Hematopoietic multipotent progenitor cell (in vitro differentiated cells): ENCODE measurements at regions not wholly inside any gene's neighbourhood (a gene's known extent, or its start where the extent isn't known, plus 50 kb on each side); places are given as distances from the start of the nearest gene placed in this dataset. TPM values are rescaled to one million over a fixed set of nuclear protein-coding genes. Genes with fewer than 3 reads are reported as not detected.
A peak's percentile ranks its signal among the peaks of the same experiment; 100 is the strongest.

Experiments used
- DNase-seq, 3 donors: peaks; one replicate each; pipeline ENCODE4 v3.0.0-alpha.2; 2011 to 2015; ENCODE audit warnings: low read depth in 2 of 3, low spot score in 2 of 3
- small RNA-seq: library from RNA; depleted of rRNA; stranded (forward); fragments of <200 nt; gene quantifications from one replicate; pipeline ENCODE3, GENCODE V24; 2012

- no peak for DNase-seq
Measured at GRCh38 chr6:165732696-165733488, 69.9 kb upstream of the PDE10A start.

GRCh38 chr6:165729307-165729936 is 66.4 kb upstream of the PDE10A start:
- DNase-seq = peak in 2 of 3 donors; percentile 23 to 41

- no peak for DNase-seq
Measured at GRCh38 chr6:165728216-165728615, 65.2 kb upstream of the PDE10A start.

DNA sequence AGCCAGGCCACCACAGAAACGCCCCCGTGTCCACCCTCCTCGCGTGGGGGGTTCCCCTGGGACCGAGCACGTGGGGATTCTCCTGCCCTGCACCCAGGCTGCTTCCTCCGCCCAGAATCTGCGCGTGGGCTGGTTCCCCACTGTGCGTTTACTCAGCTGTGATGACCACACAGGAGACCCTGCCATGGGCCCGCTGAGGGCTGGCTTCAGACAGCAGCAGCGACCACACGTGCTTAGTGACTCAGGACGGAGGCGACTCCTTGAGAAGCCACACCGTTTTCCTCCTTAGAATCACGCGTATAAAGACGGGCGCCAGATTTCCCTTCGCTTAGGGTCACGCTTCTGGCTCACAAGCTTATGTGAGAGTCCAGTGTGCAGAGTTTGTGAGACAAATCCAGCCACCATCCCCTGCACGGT is 63.9 kb upstream of the PDE10A start:
- no peak for DNase-seq

- DNase-seq = no peak
Measured at GRCh38 chr6:165726290-165726875, 63.3 kb upstream of the PDE10A start.

DNA sequence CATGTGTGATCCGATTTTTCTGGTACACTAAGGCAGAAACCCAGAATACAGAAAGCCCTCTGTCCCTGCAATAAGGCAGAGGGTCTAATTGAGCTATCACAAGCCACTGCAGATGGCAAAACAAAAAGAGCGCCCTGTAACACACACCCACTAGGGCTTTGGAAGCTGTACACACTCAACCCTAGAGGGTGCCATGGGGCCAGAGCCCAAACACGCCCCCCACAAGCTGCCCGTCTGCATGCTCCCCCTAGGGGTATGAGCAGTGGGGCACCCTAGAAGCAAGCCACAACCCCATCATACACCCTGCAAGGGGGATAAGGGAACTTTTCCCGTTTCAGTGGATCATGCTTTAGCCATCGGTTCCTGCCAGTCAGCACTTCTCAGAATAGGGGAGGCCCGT is 62.2 kb upstream of the PDE10A start:
- DNase-seq = peak in 2 of 3 donors; percentile 6 to 11

GRCh38 chr6:165723326-165723725 is 60.3 kb upstream of the PDE10A start:
- no peak for DNase-seq

DNA sequence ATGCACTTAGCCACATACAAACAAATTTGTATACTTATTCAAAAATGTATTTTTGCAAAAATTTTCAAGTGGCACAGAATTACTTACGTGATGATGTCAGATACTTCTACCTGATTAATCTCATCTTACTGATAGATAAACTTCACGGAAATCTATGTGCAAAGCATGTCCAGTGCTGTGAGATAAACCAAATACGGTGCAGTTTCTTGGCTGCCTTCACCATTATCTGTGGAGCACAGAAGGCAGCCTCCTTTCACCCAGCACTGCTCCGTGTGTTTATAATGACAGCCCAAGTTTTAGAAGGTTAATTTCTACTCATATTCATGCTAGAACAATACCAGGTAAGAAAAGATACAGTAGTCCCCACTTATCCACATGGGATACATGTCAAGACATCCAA is 59.0 kb upstream of the PDE10A start:
- no peak for DNase-seq

GRCh38 chr6:165721356-165721755 is 58.3 kb upstream of the PDE10A start:
- DNase-seq = no peak

GRCh38 chr6:165718491-165718891 is 55.5 kb upstream of the PDE10A start:
- no peak for DNase-seq

- no peak for DNase-seq
Measured at GRCh38 chr6:165717732-165718465, 54.9 kb upstream of the PDE10A start.

DNA sequence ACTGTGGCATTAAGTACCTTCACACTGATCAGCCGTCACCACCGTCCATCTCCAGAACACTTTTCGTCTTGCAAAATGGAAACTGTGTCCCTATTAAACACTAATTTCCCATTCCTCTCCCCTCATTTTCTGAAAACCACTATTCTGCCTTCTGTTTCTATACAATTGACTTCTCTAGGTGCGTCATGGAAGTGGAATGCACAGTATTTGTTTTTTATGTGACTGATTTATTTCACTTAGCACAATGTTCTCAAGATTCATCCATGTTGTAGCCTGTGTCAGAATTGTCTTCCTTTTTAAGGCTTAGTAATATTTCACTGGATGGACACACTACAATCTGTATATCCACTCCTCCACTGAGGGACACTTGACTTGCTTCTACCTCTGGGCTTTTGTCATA is 53.8 kb upstream of the PDE10A start:
- no peak for DNase-seq

GRCh38 chr6:165715428-165715827 is 52.4 kb upstream of the PDE10A start:
- DNase-seq = no peak

GRCh38 chr6:165714907-165715306 is 51.9 kb upstream of the PDE10A start:
- DNase-seq = no peak

GRCh38 chr6:165713845-165714466 is 50.9 kb upstream of the PDE10A start:
- DNase-seq = no peak

Small RNA genes lying in the stretch of these regions (small RNA-seq; reads per million reads assigned to genes)
- gene RNU6-730P = not detected
